GM21528 (cell line): ENCODE measurements at regions not wholly inside any gene's neighbourhood (a gene's known extent, or its start where the extent isn't known, plus 50 kb on each side); places are given as distances from the start of the nearest gene placed in this dataset.

Experiments
- ATAC-seq: cut with Tn5 transposase; IDR thresholded peaks from one replicate; pipeline ENCODE4 v1.9.1; 2021; ENCODE audit warnings: mild to moderate bottlenecking, moderate library complexity; ENCODE audit not compliant: unreplicated experiment, low FRiP score

GRCh38 chr9:27861887-27862286, 288.6 kb upstream of the C9orf72 start:
- no peak for ATAC-seq

- ATAC-seq: no peak
These were observed 291.6 kb upstream of the C9orf72 start for GRCh38 chr9:27864644-27865438.

- ATAC-seq: no peak
These were observed 293.5 kb upstream of the C9orf72 start for GRCh38 chr9:27866741-27867140.

GRCh38 chr9:27870404-27870803, 297.1 kb upstream of the C9orf72 start:
- ATAC-seq: no peak

DNA sequence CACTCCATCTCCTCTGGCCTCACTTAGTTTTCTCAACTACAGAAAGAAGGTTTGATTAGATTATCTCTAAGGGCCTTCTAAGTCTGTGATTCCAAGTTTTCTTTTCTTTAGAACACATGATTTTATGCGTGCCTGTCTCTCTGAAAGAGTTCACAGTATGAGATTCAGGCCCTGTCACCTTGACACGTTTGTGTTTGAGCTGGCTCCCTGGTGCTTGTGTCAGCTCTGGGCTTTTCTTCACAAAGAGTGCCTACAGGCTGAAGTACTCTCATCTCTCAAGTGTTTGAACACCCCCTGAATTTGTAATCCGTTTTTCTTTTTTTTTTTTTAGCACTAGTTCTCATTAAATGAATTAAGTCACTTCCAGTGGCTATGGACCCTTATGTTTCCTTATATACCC, 306.9 kb upstream of the C9orf72 start:
- ATAC-seq: no peak

DNA sequence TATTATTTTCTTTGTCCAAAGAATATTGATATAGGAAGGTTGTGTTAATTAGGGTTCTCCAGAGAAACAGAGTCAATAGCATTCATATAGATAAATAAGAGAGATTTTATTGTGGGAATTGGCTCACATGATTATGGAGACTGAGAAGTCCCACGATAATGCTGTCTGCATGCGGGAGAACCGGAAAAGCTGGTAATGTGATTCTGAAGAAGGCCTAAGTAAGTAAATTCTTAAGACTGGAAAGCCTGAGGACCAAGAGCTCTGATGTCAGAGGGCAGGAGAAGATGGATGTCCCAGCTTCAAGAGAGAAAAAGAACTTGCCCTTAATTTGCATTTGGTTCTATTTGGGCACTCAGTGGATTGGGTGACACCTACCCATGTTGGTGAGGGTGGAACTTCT, 307.4 kb upstream of the C9orf72 start:
- ATAC-seq: no peak

GRCh38 chr9:27888661-27889295, 315.5 kb upstream of the C9orf72 start:
- ATAC-seq: peak; percentile 97

GRCh38 chr9:27924502-27924901, 351.2 kb upstream of the C9orf72 start:
- no peak for ATAC-seq

DNA sequence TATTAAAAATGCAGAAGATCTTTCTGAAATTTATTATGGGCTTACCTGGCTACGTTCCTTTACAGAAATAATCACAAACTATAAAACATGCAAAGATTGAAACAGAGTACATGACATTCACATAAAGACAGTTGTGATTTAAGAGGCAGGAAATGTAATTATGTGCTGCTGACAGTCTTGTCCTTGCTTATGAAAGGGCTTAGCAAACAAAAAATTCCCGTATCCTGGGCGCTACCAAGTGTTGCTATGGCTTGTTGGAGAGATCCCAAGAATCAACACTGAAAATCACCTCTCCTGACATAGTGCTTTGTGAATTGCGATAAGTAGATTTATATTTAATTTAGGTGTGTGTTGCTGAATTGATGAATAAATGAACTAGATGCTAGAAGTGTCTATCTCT, 352.5 kb upstream of the C9orf72 start:
- no peak for ATAC-seq

GRCh38 chr9:27929841-27930240, 356.6 kb upstream of the C9orf72 start:
- no peak for ATAC-seq

DNA sequence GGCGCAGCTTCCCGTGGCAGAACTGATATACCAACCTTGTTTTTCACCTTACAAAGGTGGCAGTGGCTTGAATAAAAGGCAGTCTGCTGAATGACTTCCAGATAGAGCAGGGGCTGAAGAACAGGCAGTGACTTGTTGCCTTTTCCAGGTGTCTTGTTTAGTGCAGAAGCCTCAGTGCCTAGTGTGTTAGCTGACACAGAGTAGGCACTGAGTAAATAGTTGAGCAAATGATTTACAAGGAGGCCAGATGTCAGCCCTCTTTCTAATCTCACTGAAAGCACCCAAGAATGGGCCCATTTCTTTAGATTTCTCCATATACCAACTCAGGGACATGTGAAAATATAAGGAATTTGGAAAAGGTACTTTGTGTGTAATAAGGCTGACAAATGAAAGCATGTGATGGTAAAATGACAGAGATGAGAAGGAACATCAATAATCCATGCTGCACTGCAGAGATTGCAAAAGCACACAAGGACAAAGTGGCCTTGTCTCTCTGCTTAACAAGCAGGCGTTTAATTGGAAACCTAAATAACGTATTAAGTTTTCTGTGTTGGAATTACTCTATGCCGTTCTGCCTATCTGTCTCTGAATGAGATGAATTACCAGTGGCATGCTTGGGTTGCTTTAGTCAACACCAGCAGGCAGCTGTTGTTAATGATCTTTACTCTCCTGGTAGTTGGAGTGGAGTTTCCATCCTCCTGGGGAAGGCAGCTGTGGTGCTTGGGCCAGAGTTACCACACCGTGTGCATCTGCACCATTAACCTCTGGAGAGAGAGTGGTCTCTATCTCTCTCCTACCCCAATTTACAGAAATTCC, 360.1 kb upstream of the C9orf72 start:
- ATAC-seq: no peak

DNA sequence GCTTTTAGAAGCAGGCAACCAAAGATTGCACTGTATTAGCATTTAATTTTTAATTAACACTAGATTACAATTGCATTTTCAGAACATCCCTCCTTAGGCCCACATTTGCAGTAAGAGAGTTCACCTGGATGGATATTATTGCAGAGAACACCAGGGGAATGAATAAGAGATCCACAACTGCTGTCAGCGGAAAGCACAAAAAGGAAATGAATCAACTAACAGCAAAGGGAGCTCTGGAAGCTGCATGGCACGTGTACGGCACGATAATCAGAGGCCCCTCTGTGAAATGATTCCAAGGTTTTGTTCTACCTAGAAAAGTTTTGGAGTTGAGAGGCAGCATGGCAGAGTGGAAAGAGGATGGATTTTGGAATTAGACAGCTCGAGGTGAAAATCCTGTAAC, 361.2 kb upstream of the C9orf72 start:
- no peak for ATAC-seq

DNA sequence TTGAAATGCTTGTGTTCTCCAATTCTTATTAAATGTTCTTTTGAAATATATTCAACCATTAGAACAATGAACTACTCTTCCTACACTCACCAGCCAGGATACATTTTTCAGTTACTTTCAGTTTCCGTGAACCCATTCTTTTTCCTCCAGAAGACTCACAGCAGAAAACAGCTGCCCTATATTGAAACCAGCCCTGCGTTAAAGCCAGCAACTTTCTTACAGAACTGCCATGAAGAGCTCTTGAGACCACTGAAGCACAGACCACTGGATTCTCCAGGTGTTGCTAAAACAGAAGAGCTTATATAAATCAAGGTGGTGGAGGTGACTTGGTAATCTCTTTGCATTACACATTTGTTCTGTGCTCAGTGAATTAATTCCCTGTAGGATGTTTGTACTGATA, 365.9 kb upstream of the C9orf72 start:
- no peak for ATAC-seq

DNA sequence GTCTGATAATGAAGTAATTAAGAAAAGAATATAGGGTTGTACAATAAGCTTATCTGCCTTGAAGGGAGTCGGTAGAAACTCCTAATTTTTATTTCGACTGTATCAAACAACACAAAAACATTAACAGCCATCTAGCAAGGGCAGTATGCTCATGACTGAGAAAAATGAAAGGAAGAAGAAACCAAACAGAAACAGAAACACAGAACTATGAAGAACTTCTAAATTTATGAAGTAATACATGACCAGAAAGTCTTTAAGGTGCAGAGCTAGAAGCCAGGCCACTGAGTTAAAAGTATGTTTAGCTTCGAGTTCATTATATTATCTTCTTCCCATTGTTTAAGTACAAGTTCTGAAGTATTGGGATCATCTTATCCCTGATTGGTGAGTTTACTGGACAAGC, 367.3 kb upstream of the C9orf72 start:
- no peak for ATAC-seq

GRCh38 chr9:27943501-27943900, 370.2 kb upstream of the C9orf72 start:
- ATAC-seq: no peak

GRCh38 chr9:27945386-27945785, 372.1 kb upstream of the C9orf72 start:
- no peak for ATAC-seq

DNA sequence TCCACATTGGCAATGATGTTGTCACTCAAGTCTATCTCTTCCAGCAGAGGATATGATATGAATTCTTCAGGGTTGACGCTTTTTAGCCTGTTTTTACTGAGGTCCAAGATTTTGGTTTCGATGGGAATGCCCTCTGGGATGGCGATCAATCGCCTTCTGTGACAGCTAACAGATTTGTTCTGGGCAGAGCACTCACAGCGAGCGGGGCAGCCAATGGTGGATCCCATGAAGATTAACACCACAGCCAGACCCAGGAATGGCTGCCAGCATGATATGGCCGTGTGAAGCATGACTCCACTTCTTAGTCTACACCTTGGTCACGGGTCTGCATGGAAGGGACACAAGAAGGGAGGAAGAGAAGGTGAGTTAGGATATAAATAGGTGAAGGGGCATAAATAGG, 377.1 kb upstream of the C9orf72 start:
- ATAC-seq: no peak

- ATAC-seq: no peak
These were observed 381.6 kb upstream of the C9orf72 start for GRCh38 chr9:27954858-27955257.

DNA sequence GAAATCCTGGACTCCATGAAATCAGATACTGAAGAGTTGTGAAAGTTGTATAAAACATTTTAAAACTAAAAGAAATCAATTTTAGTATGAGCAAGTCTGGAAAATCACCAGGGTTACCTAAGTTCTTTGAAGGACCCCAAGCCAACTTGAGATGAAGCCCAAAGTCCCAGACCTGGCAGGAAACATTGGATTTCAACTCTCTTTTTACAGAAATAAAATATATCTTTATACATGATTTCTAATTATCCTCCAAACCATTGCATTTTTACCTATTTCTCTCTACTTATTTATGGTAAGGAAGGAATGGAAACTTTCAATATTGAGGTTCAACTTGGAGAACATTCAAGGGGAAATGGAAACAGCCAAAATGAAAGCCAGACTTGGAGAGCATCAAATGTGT, 390.6 kb upstream of the C9orf72 start:
- ATAC-seq: no peak

DNA sequence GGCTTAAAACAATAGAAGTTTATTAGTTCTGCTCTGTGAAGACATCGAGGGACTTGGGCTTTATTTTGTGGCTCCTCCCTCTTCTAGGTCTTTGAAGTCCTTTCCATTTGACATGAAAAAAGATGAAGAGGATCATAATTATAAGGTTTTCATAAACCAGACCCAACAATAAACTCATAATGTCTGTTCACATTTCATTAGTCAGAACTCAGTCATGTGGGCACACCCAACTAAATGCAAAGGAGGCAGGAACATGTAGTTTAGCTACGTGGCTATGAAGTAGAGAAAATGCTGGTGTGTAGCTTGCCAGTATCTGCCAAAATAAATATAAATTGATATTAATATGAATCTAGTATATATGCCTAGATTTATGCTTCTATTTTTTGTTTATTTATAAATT, 393.9 kb upstream of the C9orf72 start:
- no peak for ATAC-seq

DNA sequence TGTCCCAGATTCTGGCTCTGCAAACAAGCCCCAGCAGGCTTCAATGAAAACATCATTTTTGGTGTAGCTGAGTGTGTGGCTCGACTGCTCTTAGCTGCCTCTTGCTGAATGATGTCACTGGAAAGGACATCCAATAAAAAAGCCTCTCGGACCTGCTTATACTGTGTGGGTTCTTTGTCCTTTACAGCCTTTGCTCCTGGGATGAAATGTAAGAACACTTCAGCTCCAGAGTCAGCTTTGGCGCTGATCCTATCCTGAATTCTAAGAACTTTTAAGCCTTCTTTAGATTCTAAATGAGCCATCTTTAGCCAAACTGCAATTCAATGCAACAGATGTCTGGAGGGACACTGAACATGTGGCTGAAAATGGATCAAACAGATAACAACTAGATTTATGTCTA, 404.6 kb upstream of the C9orf72 start:
- no peak for ATAC-seq
